ENCODE measurements at regions not wholly inside any gene's neighbourhood (a gene's known extent, or its start where the extent isn't known, plus 50 kb on each side); places are given as distances from the start of the nearest gene placed in this dataset.
"Not testable (repeated sequence)": the region's sequence is repeated elsewhere in the genome, so short reads cannot be mapped to it uniquely, and the experiment has no call there.

GRCh38 chr7:159335181-159335926 lies 190.7 kb upstream of the VIPR2 start:
- not testable (repeated sequence) for H3K27ac ChIP-seq (ENCODE audit: low read depth, low read length); H3K4me2 ChIP-seq (ENCODE audit: low read length); H3K36me3 ChIP-seq (ENCODE audit: control insufficient read depth, low read length); H3F3A ChIP-seq (ENCODE audit: control insufficient read depth, insufficient read depth); H3K79me2 ChIP-seq (ENCODE audit: control insufficient read depth, low read length); H3K4me1 ChIP-seq (ENCODE audit: control insufficient read depth, low read length); H3K27me3 ChIP-seq (ENCODE audit: control insufficient read depth, low read length); H3K9me2 ChIP-seq (replicated peaks; ENCODE audit: control insufficient read depth, low read length); H3K4me3 ChIP-seq (ENCODE audit: low read length); H4K20me1 ChIP-seq (ENCODE audit: control insufficient read depth, insufficient read depth, low read depth, low read length); H3K9me3 ChIP-seq (ENCODE audit: control insufficient read depth, insufficient read depth, low read length)

- H3K9me2 ChIP-seq (replicated peaks; ENCODE audit: control insufficient read depth, low read length); H3F3A ChIP-seq (ENCODE audit: control insufficient read depth, insufficient read depth); H3K79me2 ChIP-seq (ENCODE audit: control insufficient read depth, low read length); H3K4me1 ChIP-seq (ENCODE audit: control insufficient read depth, low read length); H3K9me3 ChIP-seq (ENCODE audit: control insufficient read depth, insufficient read depth, low read length); H3K36me3 ChIP-seq (ENCODE audit: control insufficient read depth, low read length); H4K20me1 ChIP-seq (ENCODE audit: control insufficient read depth, insufficient read depth, low read depth, low read length); H3K27me3 ChIP-seq (ENCODE audit: control insufficient read depth, low read length); H3K4me3 ChIP-seq (ENCODE audit: low read length); H3K27ac ChIP-seq (ENCODE audit: low read depth, low read length); H3K4me2 ChIP-seq (ENCODE audit: low read length): not testable (repeated sequence)
These were observed 188.3 kb upstream of the VIPR2 start for GRCh38 chr7:159332854-159333479.

- H3K27ac ChIP-seq (ENCODE audit: low read depth, low read length), result no peak overlapping the region
- TF ChIP-seq CTCF (IDR thresholded peaks at IDR 0.05; ENCODE audit: low read depth, low read length, poor library complexity, severe bottlenecking) (no peak), EZH2phosphoT487 (IDR thresholded peaks at IDR 0.05; ENCODE audit: borderline replicate concordance, low read length) (no peak)
- H3K4me2 ChIP-seq (ENCODE audit: low read length), result no peak overlapping the region
- H3K27me3 ChIP-seq (ENCODE audit: control insufficient read depth, low read length), result no peaks in the 10 kb centered on the region
- no peaks in the 10 kb centered on the region for H3K79me2 ChIP-seq (ENCODE audit: control insufficient read depth, low read length)
- H3K4me1 ChIP-seq (ENCODE audit: control insufficient read depth, low read length), result no peaks in the 10 kb centered on the region
- H3K9me3 ChIP-seq (ENCODE audit: control insufficient read depth, insufficient read depth, low read length), result peaks cover 11% of the 10 kb centered on the region; the same call in 1 of the 2 replicates
- no peaks in the 10 kb centered on the region for H3F3A ChIP-seq (ENCODE audit: control insufficient read depth, insufficient read depth)
- H4K20me1 ChIP-seq (ENCODE audit: control insufficient read depth, insufficient read depth, low read depth, low read length), result no peaks in the 10 kb centered on the region
- H3K9me2 ChIP-seq (replicated peaks; ENCODE audit: control insufficient read depth, low read length), result no peaks in the 10 kb centered on the region
- H3K36me3 ChIP-seq (ENCODE audit: control insufficient read depth, low read length), result no peaks in the 10 kb centered on the region
- no peak overlapping the region for H3K4me3 ChIP-seq (ENCODE audit: low read length)
These were observed 186.8 kb upstream of the VIPR2 start for GRCh38 chr7:159331462-159331861.

- Histone ChIP-seq H3K4me2 (ENCODE audit: low read length) (no peak overlapping the region), H3K4me3 (ENCODE audit: low read length) (no peak overlapping the region), H3K36me3 (ENCODE audit: control insufficient read depth, low read length) (no peaks in the 10 kb centered on the region), H3K9me3 (ENCODE audit: control insufficient read depth, insufficient read depth, low read length) (peaks cover 11% of the 10 kb centered on the region; the same call in 1 of the 2 replicates), H3K4me1 (ENCODE audit: control insufficient read depth, low read length) (no peaks in the 10 kb centered on the region), H3K27me3 (ENCODE audit: control insufficient read depth, low read length) (no peaks in the 10 kb centered on the region), H3F3A (ENCODE audit: control insufficient read depth, insufficient read depth) (no peaks in the 10 kb centered on the region), H4K20me1 (ENCODE audit: control insufficient read depth, insufficient read depth, low read depth, low read length) (no peaks in the 10 kb centered on the region), H3K9me2 (replicated peaks; ENCODE audit: control insufficient read depth, low read length) (no peaks in the 10 kb centered on the region), H3K27ac (ENCODE audit: low read depth, low read length) (no peak overlapping the region), H3K79me2 (ENCODE audit: control insufficient read depth, low read length) (no peaks in the 10 kb centered on the region)
- TF ChIP-seq EZH2phosphoT487 (IDR thresholded peaks at IDR 0.05; ENCODE audit: borderline replicate concordance, low read length), result no peak
- no peak for TF ChIP-seq CTCF (IDR thresholded peaks at IDR 0.05; ENCODE audit: low read depth, low read length, poor library complexity, severe bottlenecking)
These were observed 185.2 kb upstream of the VIPR2 start for GRCh38 chr7:159329818-159330378.

Data from DOHH2 (cell line).